Fibroblast of peridontal ligament (primary cell): ENCODE measurements at regions not wholly inside any gene's neighbourhood (a gene's known extent, or its start where the extent isn't known, plus 50 kb on each side); places are given as distances from the start of the nearest gene placed in this dataset.

Source experiments
- DNase-seq: peaks from one replicate; pipeline ENCODE4 v3.0.0-alpha.2; 2010; ENCODE audit errors: extremely low read depth

DNA sequence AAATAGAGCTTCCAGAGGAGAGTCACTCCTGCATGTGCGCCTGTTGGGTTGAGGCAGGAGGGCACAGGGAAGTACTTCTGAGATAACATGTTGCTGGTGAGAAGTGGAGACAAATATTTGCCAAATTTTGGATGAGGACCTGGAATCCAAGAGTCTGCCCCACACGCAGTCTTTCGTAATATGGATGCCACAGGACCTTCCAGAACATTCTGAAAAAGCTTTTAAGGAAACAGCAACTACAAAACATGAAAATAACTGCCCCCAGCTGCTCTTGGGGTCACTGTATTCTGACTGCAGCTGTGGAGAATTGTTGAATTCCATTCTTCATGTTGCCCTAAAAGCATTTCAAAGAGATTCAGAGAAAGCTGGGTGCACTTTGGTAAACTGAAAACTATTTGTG is 227.5 kb downstream of the C1D start:
- DNase-seq = no peak

DNA sequence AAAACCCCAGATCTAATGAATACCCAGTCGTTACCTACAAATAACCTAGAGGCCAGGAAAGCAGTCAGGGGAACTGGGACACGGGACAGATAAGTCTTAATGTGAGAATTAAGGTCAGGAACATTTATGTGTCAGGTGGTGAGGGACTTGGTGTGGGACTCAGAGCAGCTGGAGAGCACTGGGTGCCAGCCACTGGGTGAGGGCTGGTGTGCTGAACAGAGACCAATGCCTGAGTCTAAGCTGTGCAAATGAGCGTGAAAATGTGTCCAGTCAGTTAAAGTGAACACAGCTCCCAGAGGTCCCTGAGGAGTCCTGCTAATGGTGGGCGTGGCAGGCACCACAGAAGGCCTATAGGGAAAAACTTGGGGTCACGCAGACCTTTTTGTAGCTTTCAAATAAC is 225.9 kb downstream of the C1D start:
- no peak for DNase-seq

DNA sequence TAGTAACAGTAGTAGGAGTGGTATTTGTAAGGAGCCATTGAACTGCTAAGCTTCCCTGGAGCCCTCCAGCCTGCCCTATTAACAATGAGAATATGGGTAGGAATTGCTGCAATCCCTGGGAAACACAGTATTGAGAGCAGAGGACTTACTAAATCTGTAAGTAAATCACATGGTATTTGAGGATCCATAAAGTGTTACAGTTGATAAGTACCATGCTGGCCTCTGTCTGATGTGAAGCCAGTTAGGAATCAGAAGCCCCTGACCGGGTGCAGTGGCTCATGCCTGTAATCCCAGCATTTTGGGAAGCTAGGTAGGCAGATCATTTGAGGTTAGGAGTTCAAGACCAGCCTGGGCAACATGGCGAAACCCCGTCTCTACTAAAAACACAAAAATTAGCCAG is 224.6 kb downstream of the C1D start:
- no peak for DNase-seq

DNA sequence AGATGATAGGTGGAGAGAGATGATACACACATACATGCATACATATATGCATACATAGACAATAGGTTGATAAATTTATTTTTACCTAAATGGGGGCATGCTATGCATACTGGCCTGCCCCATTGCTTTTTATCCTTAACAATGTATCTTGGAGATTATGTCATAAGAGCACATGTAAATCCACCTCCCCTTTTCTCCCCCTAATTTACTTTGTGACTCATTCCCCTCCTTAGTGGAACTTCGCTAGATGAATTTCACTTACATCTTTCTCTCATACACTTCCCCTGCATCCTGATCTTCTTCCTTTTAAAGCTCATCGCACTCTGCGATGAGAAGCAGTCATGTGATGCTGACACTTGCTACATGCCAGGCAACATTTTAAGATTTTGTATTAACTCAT is 223.6 kb downstream of the C1D start:
- DNase-seq = peak; percentile 15

DNA sequence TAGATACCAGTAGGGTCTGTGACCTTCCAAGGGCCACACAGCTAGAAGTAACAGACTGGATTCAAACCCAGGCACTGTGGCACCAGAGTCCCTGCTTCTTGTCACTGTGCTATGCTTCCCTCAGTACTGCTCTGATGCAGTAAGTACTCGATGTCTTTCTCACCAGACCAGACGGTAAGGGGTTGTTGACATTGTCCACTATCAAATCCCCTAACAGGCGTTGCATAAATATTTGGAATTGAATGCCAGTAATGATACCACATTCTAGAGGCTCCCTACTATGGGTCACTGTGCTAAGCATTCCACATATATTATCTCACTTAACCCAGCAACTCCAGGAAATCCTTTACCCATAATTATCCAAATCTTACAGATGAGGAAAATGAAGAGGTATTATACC is 223.1 kb downstream of the C1D start:
- DNase-seq = no peak

DNA sequence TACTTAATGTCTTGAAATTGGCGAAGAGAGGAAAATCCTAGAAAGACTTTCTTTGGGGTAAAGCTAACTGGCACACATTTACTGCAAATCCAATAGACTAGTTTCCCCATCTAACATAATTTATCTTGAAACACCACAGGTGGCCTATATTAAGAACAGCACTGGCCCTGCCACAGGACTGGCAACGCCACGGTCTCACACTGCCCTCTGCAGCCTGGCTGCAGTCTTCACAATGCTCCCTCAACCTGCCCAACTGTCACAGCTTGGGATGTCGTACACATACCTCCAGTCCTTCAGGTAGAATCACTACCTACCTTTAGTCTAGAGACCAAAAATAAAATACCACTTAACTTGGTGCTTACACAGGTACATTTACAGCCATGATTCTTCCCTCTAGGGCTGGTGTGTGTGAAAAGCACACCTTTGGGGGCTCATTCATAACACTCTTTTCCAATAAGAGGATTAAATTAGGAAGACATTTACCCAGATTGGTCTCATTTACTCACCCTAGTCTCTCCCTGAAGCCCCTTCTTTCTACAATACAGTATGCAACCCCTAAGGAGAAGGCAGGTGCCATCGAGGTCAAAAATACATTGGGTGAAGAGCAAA is 222.2 kb downstream of the C1D start:
- DNase-seq = peak; percentile 55

DNA sequence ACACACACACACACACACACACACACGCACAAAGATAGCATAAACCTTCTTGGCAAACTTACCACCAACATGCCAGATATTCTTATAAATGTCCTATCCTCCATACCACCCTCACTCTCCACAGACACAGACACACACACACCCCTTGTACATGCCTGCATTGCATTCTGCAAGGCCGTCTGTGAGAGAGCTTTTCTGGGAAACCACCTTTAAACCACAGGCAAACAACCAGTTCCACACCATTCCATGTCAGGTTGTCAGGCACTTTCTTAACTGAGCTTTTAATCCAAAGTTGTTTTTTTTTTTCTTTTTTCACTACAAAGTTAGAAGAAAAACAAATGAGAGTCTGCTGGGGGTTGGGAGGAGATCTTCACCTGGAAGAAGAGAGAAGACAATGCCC is 221.1 kb downstream of the C1D start:
- no peak for DNase-seq

DNA sequence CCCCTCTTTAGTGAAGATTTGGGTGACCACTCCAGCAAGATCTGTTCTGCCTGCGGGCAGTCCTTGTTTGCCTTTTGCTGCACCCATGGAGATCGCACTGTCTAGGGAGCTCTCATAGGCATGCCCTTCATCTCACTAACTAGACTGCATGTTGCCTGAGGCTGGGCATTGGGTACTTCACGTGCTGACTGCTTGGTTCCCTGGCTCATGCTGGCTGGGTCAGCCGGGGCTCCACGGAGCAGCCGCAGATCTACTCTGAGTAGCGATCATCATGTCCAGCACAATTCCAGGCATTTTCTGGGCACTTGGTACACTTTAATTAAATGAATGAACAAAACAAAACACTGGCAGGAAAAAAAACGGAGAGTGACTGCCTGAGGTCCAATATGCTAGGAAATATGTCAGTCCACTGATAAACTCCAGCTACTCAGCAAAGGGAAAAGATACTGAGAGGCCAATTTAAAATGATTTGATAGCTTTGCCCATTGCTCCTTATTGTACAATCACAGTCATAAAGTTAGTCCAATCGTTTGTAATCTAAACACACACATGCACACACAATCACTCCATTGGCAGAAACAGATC is 220.3 kb downstream of the C1D start:
- DNase-seq = no peak

DNA sequence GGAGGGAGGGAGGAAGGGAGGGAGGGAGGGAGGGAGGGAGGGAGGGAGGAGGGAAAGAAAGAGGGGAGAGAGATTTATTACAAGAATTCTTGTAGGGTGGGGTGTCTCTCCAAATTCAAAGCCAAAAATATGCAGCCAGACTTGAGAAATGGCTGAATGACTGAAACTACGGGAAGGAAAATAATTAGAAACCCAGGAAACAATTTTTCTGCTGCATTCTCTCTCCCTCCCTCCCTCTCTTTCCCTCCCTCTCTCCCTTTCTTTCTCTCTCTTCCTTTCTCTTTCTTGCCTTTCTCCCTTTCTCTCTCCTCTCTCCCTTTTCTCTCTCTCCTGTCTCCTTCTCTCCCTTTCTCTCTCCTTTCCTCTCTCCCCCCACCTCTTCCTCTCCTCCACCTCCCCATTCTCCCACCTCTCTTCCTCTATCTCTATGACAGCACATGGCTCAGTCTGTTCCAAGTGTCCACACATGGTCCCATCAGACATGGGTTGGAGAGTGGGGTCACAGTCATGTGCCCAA is 218.7 kb downstream of the C1D start:
- DNase-seq = no peak

DNA sequence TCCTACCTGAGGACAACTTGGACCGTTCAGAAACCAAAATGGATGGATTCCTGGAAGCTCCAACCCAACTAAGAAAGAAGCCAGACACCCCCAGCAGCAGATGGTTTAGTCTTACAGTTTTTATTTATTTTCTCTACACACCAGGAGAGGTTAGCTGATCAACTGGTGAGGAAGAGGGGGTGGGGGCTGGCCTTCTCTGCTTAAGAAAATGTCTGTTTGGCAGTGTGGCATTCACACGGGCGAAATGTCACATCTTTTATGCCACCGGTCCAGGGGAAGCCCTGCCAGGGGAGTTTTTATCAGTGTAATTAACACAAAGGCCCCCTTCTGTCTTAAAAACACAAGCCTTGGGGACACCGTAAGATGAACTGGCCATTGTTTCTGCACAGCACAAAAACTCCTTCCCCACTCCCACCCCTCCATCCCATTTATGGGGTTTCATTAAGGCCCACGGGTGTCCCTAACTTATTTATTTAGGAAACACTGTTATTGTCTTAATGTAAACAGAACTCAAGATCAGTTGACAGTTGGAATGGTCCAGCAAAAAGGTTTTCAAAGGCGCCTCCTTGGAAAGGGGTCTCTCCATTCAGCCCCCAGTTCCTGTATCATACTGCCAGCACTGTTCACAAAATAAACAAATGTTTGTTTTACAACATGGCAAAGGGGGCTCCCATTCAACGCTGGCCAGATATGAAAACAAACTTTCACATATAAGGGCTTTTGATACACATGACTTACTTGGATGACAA is 217.0 kb downstream of the C1D start:
- no peak for DNase-seq

DNA sequence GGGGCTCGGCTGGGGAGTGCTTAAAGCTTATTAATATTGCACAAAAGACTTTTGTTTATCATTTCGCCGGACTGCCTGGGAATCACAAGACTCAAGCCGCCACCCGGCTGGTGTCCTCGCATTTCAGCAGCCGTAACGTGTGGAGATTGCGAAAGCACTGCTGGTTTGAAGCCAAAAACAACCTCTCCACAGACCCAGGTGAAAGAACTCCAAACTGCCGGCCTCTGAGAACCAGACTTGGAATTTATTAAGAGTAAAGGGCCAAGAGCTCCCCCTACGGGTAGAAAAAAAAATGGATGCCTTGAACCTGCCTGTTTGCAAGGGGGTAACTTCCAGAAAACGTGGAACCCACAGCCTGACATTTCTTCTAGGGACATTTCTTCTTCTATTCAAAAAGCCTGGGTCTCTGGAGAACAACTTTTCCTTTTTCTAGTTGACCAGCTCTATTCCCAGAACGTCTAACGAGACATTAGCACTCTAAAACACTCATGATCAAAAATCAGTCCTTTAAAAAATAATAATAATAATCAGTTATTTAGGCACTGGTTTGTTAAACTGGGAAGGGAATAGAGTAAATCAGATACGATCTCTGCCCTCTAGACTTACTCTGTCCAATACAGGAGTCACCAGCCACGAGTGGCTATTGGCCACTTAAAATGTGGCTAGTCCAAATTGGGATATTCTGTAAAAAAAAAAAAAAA is 216.3 kb downstream of the C1D start:
- peak; percentile 75 for DNase-seq

DNA sequence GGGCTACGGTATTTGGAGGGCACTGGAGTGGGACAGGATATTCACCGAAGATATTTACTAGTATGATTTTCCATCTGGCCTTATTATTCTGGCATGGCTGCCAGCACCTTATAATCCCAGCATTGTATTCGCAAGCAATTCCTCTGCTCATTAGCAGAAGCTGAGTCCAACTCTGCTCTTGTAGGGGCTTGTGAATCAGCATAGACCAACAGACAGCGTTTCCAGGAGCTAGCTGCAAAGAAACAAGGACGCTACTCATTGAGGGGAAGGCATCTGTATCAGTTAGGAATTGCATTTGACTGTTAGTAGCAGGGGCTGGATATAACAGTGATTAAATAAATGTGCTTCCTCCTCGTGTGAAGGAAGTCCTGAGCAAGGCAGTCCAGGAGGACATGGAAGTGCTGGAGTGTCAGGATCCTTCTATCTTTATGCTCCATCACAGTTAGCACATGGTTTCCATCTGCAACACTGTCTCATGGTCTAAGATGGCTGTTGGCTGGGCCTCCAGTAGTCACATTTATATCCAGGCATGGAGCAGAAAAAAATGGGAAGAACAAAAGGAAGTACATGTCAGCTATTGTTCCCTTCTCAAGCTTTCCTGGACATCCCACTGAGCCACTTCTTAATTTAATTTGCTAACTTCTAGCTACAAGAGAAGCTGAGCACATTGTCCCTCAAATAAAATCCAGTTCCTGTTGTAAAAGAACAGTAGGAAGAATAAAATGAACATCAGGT is 214.1 kb downstream of the C1D start:
- DNase-seq = no peak

DNA sequence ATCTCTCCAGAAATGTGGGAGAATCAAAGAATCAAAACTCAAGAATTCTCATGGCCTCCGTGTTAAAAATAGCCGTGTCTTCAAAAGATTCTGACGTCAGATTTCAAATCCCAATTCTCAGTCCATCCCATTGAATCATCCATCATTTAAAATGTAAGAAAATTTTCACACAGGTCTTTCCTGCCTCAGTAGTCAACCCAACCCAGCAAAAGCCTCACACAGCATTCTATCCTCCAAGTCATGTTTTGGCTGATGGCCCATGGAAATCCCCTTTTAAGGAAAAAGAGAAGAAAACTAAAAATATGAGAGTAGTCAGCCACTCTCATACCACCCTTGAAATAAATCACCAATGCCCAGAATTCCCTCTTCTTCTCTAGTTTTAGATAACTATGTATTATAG is 211.8 kb downstream of the C1D start:
- no peak for DNase-seq

DNA sequence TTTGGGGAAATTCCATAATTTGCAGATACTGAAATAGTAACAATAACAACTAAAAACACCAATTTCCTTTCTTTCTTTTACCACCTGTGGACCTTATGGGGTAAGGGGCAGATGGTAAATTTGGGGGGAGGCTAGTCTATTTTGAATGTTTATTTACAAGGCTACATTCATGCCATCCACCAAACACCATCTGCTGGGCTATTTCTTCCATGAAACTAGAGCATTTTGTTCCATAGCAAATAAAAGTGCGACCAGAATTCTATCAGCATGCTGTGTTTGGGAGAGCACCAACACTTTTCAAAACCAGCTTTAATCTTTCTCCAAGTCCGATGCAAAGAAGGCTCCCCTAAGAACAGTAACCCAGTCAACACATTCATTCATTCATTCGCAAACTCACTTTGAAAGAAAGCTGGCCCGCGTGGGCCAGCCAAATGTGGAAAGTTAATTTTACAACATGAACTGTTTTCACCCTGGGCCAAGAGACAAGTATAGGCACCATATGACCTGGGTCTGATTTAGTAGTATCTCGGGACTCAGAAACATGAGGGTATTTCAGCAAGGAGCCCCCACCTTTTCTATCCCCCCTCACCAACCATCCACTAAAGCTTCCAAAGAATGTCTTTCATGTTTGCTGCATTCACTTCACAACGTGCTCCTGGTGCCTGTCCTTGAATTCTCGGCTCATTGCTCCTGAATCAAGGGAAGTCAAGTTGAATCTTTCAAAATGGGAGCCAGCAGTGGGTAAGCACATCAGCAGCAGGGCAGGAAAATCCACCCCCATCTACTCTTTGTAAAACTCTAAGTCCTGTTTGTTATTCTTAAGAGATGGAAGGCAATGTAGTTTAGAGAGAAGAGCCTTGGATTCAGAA is 210.6 kb downstream of the C1D start:
- no peak for DNase-seq

DNA sequence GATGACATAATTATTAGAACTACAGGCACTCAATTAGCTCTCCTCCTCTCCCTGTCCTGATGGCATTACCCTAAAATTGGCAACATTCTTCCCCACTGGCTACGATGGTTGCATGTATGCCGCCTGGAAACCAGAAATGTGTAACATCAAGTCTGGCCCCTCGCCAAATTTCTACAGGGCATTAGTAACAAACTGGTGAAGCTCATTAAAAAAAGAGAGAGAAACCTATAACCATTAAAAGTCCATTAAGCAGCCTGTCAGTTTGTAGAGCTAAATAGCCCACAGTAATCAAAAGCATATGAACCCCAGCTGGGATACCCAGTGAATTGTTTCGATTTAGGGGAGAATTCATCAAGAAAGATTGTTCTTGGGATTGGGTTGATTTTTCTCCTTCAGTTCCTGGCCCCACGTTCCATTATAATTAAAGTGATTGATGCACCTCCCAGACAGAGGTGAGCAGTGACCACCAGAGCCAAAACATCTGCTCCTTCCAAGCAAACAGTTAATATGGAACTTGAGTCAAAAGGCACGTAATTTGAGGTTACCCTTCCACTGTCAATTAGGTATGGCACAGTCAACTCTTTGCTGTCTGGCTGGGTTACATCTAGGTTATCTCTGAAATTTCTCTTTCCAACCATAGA is 208.6 kb downstream of the C1D start:
- no peak for DNase-seq

DNA sequence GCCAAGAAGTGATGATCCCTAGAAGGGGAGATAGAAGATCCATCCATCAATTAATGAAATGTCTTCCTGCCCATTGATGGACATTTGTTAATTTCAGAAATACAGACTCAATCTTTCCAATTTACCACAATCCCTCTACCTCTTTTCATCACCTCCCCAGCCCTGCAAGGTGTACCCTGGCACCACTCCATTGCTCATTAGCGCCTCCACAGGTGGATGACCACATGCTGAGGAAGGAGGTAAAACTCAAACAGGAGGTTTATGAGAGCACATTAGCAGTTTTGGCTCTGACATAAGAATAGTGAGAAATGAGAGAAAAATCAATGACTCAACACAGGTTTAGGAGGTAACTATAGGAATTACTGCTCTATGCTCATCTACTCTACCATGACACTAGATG is 208.0 kb downstream of the C1D start:
- no peak for DNase-seq

DNA sequence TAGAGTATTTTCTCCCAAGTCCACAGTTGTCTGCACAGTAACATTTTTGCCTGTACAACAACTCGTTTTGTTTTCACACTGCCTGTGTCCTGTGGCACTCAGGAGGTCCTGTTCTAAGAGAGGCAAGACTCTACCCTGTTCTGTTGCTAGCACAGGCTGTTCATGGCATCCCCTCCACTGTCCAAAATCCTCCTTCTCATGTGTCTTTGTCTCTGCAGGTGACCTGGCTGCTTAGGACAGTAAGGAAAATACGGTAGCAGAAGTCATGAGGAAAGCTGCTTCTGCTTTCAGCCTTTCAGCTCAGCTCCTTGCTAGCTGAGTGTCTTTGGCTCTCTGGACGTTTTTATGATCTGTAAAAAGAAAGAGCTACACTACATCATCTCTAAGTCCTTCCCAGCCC is 205.9 kb downstream of the C1D start:
- DNase-seq = no peak

DNA sequence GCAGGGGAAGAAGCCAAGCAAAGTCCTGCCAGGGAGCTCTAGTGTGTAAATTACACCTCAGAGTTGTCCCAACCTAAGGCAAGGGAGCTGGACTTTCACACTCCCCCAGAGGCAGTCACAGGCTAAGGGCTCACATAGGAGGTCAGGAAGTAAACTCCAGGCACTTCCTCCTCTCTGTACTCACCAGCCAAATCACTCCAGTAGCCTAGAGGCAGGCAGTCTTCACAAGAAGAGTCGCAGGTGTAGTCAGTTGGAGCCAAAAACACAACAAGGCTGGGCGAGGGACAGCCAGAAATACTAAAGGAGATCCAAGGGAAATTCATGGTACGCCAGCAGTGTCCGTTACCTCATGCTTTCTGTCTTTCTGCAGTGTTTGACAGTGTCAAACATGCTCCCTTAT is 205.0 kb downstream of the C1D start:
- no peak for DNase-seq

DNA sequence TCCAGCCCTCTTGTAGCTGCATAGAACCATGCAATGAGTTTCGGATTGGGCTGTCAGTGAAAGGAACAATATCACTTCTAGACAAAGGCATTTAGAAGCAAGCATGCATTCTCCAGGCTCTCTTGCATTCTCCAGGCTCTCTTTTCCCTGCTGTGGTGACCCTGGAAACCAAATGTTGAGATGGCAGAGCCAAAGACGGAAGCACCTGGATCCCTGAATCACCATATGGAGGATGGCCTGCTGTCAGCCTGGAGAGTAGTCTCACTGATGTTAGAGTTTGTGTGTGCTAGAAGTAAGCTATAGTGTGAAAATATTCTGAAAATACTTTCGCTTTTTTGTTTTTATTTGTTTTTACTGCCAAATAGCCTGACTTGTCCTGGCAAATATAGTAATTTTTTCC is 203.9 kb downstream of the C1D start:
- DNase-seq = no peak

DNA sequence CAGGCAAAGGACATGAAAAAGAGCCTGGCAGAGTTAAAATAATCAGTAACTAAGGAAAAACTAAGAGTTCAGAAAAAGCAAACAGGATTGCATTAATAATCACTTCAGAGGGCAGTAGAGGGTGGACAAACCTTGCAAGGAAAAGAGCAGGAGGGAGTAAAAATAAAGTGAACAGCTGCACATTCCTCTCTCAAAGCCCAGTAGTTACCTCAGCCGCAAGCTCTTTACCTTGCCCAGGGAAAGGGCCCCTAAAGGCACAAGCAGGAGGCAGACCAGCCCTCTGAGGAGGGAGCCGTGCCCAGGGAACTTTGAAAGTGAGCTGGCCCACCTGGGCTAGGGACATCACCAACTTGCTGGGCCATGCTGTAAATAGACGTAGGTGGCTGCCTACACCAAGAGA is 196.9 kb downstream of the C1D start:
- DNase-seq = no peak

DNA sequence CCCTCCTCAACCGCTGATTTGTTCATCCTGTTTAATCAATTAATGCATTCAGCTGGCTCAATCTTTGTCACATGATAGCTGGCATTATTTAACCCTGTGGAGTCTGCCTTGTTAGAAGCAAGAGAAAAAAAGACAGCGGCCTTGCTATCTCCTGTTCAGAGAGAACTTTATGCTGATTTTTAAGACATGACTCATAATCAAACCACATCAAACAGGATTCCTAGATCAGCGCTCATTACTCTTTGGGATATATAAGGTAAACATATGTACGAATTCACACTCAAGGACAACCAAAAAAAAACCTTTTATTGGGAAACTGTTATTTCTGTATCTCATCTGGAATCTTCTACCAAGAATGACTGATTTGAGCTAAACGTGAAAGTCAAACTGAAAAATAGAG is 195.1 kb downstream of the C1D start:
- peak; percentile 17 for DNase-seq
